GM19239 (cell line): ENCODE measurements at regions not wholly inside any gene's neighbourhood (a gene's known extent, or its start where the extent isn't known, plus 50 kb on each side); places are given as distances from the start of the nearest gene placed in this dataset.

Experiments used
- DNase-seq: peaks from one replicate; pipeline ENCODE4 v3.0.0; 2011; ENCODE audit warnings: low spot score; ENCODE audit not compliant: insufficient read length
- FAIRE-seq: peaks from 2 replicates; lab custom pipeline; 2011; peaks lifted over from hg19 to GRCh38; lab: Jason Lieb, UNC

- no peak for FAIRE-seq
- DNase-seq, result no peak
These were observed 527.1 kb upstream of the CELF2 start for GRCh38 chr10:10490581-10490980.

GRCh38 chr10:10492420-10492819 lies 525.3 kb upstream of the CELF2 start:
- DNase-seq, result no peak
- no peak for FAIRE-seq

DNA sequence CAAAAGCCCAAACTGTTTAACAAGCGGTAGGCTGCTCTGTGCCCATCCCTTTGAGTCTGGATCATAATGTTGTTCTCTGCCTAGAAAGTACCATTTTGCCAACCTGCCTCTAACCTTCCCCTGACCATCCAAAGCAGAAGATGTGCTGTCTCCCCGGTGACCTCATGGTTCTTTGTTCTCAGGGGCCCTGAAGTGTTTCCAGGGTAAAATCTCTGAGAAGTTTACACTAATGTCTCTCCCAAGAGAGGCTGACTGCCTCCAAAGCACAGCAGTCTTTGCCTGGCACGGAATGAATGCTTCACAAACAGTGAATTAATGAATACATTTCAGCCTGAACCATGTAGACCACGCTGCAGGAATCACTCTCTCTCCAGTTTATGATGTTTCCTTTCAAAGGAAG lies 523.8 kb upstream of the CELF2 start:
- no peak for DNase-seq
- no peak for FAIRE-seq

DNA sequence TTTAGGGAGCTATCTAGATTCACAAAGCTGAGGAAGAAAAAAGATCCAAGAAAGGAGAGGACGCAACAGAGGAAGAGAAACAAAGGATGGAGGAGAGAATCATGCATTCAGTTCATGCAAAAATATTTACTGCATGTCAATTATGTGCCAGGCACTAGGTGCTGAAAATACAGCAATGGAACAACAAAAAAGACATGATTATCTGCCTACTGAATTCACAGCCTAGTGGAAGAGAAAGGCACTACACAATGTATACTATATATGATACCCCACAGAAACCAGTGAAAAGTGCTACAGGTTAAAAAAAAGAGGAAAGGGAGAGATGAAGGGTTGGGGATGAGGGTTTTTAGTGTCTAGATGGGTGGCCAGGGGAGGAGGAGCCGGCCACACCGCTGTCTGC lies 520.4 kb upstream of the CELF2 start:
- FAIRE-seq, result no peak

DNA sequence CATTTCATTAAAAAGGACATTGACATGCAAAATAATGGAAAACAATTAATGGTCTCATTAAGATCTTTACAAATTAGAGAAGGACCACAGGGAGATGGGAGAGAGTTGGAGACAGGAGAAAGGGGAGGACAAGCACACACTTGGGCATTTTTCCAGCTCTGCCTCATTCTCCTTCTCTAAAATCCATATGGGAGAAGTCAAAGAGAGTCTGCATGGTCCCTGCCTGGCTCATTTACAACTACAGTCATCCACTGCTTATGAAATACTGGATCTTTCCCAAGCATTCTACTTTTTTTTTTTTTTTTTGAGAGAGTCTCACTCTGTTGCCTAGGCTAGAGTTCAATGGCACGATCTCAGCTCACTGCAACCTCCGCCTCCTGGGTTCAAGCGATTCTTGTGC lies 518.9 kb upstream of the CELF2 start:
- no peak for FAIRE-seq
- DNase-seq, result no peak

More for the DNA sequence above, 520.4 kb upstream of the CELF2 start:
- no peak for DNase-seq

- DNase-seq, result no peak
- FAIRE-seq, result no peak
These were observed 517.8 kb upstream of the CELF2 start for GRCh38 chr10:10499839-10500238.

DNA sequence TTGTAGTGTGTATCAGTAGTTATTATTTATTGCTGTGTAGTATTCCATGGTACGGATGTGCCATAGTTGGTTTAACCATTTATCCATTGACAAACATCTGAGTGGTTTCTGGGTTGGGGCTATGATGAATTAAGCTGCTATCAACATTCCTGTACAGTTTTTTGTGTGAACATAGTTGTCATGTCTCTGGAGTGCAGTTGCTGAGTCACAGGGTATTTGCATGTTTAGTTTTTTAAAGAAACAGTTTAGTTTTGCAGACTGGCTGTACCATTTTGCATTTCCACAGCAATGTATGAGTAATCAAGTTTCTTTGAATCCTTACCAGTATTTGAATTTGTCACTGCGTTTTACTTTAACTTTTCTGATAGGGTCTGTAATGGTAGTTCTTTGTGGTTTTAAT lies 516.7 kb upstream of the CELF2 start:
- no peak for FAIRE-seq
- DNase-seq, result no peak

- FAIRE-seq, result no peak
- DNase-seq, result no peak
These were observed 513.9 kb upstream of the CELF2 start for GRCh38 chr10:10503772-10504171.

DNA sequence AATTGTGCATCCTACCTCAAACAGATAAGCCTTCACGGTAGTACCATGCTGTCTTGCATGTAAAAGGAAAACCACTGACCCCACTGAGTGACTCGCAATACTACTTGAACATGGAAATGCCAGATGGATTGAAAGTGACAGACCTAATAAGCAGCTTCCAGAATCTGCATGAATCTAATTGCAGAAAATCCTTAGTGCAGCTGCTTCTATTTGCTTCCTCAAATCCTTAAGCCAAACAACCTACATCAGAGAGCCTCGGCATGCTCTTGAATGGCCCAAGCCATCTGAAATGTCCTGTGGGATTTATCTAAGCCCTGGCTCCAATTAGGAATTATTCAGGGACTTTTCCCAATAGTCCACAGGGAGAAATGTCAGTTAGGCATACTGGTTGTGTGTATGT lies 509.5 kb upstream of the CELF2 start:
- DNase-seq, result no peak
- no peak for FAIRE-seq

GRCh38 chr10:10510179-10510578 lies 507.5 kb upstream of the CELF2 start:
- FAIRE-seq (no peak), DNase-seq (no peak)

GRCh38 chr10:10513067-10513466 lies 504.6 kb upstream of the CELF2 start:
- FAIRE-seq (no peak), DNase-seq (no peak)

GRCh38 chr10:10513898-10514297 lies 503.8 kb upstream of the CELF2 start:
- no peak for FAIRE-seq

GRCh38 chr10:10514797-10515196 lies 502.9 kb upstream of the CELF2 start:
- DNase-seq (no peak), FAIRE-seq (no peak)

More at GRCh38 chr10:10513898-10514297, 503.8 kb upstream of the CELF2 start:
- DNase-seq, result no peak

- no peak for FAIRE-seq
- DNase-seq, result no peak
These were observed 502.0 kb upstream of the CELF2 start for GRCh38 chr10:10515479-10516204.

GRCh38 chr10:10516346-10517130 lies 501.1 kb upstream of the CELF2 start:
- no peak for FAIRE-seq
- no peak for DNase-seq

- no peak for DNase-seq
- FAIRE-seq, result no peak
These were observed 499.8 kb upstream of the CELF2 start for GRCh38 chr10:10517866-10518265.

- no peak for DNase-seq
- FAIRE-seq, result no peak
These were observed 498.0 kb upstream of the CELF2 start for GRCh38 chr10:10519674-10520073.

DNA sequence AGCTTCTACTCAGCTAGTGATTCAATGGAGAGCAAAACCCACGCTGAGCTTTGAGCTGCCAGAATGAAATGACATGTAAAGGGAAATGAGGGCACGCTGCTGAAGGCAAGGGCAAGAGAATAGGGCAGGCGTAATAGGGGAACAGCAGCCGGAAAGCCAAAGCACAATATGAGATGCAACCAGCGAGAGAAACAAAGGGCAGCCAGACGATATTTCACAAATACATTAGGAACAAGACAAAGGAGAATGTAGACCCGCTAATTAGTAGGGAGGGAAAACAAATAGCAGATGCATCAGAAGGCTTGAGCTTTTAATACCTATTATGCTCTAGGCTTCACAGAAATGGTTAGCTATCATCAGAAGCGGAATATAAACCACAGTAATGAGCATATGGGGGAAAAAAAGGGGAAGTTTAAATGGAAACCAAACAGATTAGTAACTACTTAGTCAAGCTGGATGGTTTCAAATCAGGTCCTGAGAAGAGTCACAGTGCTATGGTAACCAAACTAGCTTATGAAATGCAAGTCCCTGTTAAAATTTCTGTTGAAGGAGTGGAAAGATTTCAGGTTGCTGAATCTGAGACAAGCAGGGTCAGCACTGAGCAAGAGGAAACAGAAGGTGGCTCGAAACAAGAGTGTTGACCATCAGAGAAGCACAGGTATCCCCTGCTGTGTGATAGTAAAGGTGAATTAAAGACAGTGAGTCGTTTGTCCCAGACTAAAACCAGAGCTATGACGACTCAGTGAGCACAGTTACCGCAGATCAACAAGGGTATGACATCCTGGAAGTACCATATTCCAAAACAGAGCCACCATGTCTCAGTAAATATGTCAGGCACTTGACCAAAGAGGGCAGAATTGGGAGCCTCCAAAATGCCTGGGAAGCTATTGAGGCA lies 496.9 kb upstream of the CELF2 start:
- no peak for DNase-seq
- FAIRE-seq, result no peak

GRCh38 chr10:10526846-10527245 lies 490.8 kb upstream of the CELF2 start:
- no peak for FAIRE-seq

DNA sequence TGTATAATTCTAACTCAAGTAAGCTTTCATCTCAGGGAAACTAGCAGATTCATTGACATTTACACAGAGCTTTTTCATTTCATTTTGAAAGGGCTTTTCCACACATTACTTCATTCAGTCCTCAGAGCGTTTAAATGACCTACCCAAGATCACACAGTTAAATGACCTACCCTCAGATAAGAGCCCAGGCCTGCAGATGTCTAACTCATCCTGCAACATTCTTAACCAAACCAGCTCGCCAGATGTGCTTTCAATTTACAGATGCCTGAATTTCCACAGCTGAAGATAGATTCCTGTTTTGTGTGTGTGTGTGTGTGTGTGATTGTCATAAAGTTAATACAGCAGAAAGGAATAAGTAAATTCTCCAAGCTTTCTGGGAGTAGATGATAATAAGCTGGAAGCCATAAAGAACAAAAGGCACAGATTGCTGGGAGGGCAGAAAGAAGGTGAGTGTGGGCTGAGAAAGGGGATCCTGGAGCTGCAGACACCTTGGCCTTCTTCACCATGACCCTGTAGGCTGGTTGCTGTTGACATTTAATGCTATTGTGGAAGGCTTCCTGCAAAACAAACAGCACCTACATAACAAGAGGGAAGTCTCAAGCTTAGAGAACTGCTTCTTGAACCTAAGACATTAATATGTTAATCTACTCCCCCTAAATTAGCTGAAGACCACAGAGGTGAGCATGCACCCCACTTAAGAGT lies 489.7 kb upstream of the CELF2 start:
- no peak for FAIRE-seq
- DNase-seq, result no peak

More at GRCh38 chr10:10526846-10527245, 490.8 kb upstream of the CELF2 start:
- no peak for DNase-seq
